ENCODE measurements at regions not wholly inside any gene's neighbourhood (a gene's known extent, or its start where the extent isn't known, plus 50 kb on each side); places are given as distances from the start of the nearest gene placed in this dataset.

DNA sequence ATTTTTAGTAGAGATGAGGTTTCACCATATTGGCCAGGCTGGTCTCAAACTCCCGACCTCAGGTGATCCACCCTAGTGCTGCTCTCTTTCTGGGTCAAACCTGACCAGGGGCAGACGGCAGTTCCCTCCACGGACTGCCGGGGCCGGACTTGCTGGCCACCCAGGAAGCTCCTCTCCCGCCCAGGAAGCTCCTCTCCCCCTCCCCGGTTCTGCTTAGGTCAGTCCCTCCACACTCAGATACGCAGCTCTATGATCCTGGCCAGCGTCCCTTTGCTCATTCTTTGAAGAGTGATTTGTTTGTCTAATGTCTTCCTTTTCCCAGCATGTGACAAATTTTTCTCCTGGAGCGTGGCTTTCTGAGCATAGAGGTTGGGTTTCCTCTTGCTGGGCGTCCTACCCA lies 125.3 kb upstream of the B3GAT1 start:
- TF ChIP-seq POLR2A (IDR thresholded peaks at IDR 0.05), result no peak
- TF ChIP-seq, protein P1, sequence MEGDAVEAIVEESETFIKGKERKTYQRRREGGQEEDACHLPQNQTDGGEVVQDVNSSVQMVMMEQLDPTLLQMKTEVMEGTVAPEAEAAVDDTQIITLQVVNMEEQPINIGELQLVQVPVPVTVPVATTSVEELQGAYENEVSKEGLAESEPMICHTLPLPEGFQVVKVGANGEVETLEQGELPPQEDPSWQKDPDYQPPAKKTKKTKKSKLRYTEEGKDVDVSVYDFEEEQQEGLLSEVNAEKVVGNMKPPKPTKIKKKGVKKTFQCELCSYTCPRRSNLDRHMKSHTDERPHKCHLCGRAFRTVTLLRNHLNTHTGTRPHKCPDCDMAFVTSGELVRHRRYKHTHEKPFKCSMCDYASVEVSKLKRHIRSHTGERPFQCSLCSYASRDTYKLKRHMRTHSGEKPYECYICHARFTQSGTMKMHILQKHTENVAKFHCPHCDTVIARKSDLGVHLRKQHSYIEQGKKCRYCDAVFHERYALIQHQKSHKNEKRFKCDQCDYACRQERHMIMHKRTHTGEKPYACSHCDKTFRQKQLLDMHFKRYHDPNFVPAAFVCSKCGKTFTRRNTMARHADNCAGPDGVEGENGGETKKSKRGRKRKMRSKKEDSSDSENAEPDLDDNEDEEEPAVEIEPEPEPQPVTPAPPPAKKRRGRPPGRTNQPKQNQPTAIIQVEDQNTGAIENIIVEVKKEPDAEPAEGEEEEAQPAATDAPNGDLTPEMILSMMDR (IDR thresholded peaks at IDR 0.05 in 4 of 5, conservative IDR thresholded peaks at IDR 0.05 in 1 of 5), result no peak
